AG09309 (cell line): ENCODE measurements at regions not wholly inside any gene's neighbourhood (a gene's known extent, or its start where the extent isn't known, plus 50 kb on each side); places are given as distances from the start of the nearest gene placed in this dataset.

Experiments used
- DNase-seq: peaks from one replicate; pipeline ENCODE4 v3.0.0-alpha.2; 2010; ENCODE audit warnings: low read depth
- H3K4me3 ChIP-seq: 2 replicates; pipeline ENCODE4 v1.5.1; 2011; ENCODE audit warnings: mild to moderate bottlenecking, low read depth, low read length, moderate library complexity; ENCODE audit not compliant: control insufficient read depth
- CTCF ChIP-seq: IDR thresholded peaks from 2 replicates; pipeline ENCODE4 v1.5.1; 2011; ENCODE audit warnings: mild to moderate bottlenecking, low read depth, low read length, inconsistent platforms; ENCODE audit not compliant: insufficient read depth, control insufficient read depth; ENCODE audit errors: missing control alignments

- H3K4me3 ChIP-seq: no peak overlapping the region
- TF ChIP-seq CTCF: no peak
Measured at GRCh38 chr16:10232757-10233156, 50.5 kb upstream of the GRIN2A start.

DNA sequence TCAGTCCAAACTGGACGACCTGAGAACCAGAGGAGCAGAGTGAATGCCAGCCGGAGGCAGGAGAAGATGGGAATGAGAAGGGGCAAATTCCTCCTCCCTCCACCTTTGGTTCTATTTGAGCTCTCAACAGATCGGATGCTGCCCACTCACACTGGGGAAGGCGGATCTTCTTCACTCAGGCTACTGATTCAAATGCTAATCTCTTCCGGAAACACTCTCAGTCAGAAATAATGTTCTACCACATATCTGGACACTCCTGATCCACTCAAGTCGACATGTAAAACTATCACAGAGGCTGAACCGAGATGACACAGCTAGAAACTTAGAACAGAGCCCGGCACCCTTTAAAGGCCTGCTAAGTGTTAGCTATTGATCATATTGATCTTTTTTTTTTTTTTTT lies 57.4 kb upstream of the GRIN2A start:
- H3K4me3 ChIP-seq: no peak overlapping the region
- no peak for TF ChIP-seq CTCF
- DNase-seq: no peak

More at GRCh38 chr16:10232757-10233156, 50.5 kb upstream of the GRIN2A start:
- DNase-seq: no peak

GRCh38 chr16:10240854-10241613 lies 58.8 kb upstream of the GRIN2A start:
- TF ChIP-seq CTCF: no peak
- DNase-seq: no peak
- no peak overlapping the region for H3K4me3 ChIP-seq

DNA sequence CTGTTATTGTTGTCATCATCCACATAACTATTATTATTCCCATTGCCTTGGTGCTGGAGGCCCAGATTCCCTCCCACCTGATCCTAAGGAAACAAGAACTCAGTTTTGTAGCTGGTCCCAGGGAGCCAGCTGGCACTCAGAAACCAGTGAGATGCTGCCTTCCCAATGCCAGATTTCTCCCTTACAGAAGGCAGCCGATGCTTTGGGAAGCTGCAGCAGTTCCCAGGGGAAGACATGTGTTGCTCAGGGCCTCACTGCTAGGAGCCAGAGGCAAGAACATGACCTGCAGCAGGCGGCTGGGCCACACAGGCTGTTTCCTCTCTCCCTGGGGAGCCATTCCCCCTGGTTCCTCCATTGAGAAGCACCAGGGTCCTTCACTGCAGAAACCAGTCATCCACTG lies 59.9 kb upstream of the GRIN2A start:
- H3K4me3 ChIP-seq: no peak overlapping the region
- DNase-seq: no peak
- TF ChIP-seq CTCF: no peak

GRCh38 chr16:10242916-10243315 lies 60.7 kb upstream of the GRIN2A start:
- no peak for TF ChIP-seq CTCF
- no peak for DNase-seq
- H3K4me3 ChIP-seq: no peak overlapping the region

DNA sequence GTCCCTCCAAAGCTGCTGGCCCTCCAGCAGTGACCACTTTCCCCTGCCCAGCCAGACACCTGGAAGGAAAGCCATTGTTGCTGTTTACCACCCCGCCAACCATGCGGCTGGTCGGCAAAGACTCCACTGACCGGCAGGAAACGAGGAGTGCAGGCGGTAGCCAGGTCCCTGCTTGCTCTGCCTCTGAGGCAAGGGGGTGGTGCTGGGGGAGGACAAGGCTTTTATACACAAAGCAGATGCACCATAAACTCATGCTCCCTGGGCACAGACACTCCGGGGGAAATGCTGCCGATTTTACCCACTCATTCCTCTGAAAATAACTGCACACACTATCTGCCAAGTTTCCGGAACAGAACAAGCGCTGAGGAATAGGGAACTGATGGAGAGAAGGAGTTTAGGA lies 62.8 kb upstream of the GRIN2A start:
- DNase-seq: no peak
- no peak for TF ChIP-seq CTCF

More for the DNA sequence above, 62.8 kb upstream of the GRIN2A start:
- H3K4me3 ChIP-seq: no peak overlapping the region
